ENCODE measurements at regions not wholly inside any gene's neighbourhood (a gene's known extent, or its start where the extent isn't known, plus 50 kb on each side); places are given as distances from the start of the nearest gene placed in this dataset.

DNA sequence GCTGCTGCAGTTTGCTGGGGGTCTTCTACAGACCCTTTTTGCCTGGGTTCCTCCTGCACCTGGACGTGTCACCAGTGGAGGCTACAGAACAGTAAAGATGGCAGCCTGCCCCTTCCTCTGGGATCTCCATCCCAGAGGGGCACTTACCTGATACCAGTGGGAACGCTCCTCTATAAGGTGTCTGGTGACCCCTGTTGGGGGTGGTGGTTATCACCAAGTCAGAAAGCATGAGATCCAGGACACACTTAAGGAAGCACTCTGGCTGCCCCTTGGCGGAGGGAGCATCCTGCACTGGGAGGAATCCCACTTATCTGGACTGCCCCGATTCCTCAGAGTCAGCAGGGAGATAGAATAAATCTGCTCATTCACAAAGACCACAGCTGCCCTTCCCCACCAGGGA is 218.9 kb upstream of the GALNTL6 start:
- H3K27me3 ChIP-seq (replicated peaks; ENCODE audit: insufficient read depth): no peaks in the 10 kb centered on the region
- no peaks in the 10 kb centered on the region for H4K20me1 ChIP-seq (ENCODE audit: insufficient read depth)
- H3K36me3 ChIP-seq (ENCODE audit: low read depth): no peaks in the 10 kb centered on the region
- in situ Hi-C loops (cut with MboI): no loop called here
- no peak overlapping the region for H3K4me2 ChIP-seq (ENCODE audit: unreplicated experiment)
- no peaks in the 10 kb centered on the region for H3F3A ChIP-seq (ENCODE audit: insufficient read depth)
- no peak overlapping the region for H3K9ac ChIP-seq
- H3K27ac ChIP-seq: no peak overlapping the region
- no peaks in the 10 kb centered on the region for H3K4me1 ChIP-seq (ENCODE audit: insufficient read depth)
- no peaks in the 10 kb centered on the region for H3K9me2 ChIP-seq (ENCODE audit: insufficient read depth)
- H3K79me2 ChIP-seq (ENCODE audit: insufficient read depth): no peaks in the 10 kb centered on the region
- no peak for TF ChIP-seq EZH2 (IDR thresholded peaks at IDR 0.05; ENCODE audit: insufficient read depth, poor library complexity, severe bottlenecking)
- no peak for TF ChIP-seq EZH2phosphoT487 (IDR thresholded peaks at IDR 0.05; ENCODE audit: insufficient read depth, low read depth)
- DNase-seq: no peak
- H3K9me3 ChIP-seq (ENCODE audit: low read depth): no peaks in the 10 kb centered on the region
- 34 to 43% methylated on average over 4 of the region's 4 CpGs for WGBS, 2 experiments (ENCODE audit: low coverage in 1 of 2, low lambda C conversion rate in 2 of 2, missing lambda C conversion rate in 2 of 2)
- H3K4me3 ChIP-seq: no peak overlapping the region
- no peak overlapping the region for H2AFZ ChIP-seq

DNA sequence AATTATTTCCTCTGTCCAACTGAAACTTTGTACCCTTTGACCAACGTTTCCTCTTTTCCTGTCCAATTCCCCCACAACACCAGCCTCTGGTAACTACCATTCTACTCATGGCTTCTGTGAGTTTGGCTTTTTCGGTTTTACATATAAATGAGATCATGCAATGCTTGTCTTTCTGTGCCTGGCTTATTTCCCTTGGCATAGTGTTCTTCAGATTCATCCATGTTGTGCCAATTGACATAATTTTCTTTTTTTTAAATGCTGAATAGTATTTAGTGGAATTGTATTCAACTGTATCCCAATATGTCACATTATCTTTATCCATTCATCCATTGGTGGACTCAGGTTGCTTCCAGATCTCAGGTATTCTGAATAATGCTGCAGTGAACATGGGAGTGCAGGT is 222.5 kb upstream of the GALNTL6 start:
- Histone ChIP-seq H3K9me3 (ENCODE audit: low read depth) (peaks cover 3% of the 10 kb centered on the region), H3K4me1 (ENCODE audit: insufficient read depth) (no peaks in the 10 kb centered on the region), H3K36me3 (ENCODE audit: low read depth) (no peaks in the 10 kb centered on the region), H3K9me2 (ENCODE audit: insufficient read depth) (no peaks in the 10 kb centered on the region), H3K27ac (no peak overlapping the region), H4K20me1 (ENCODE audit: insufficient read depth) (no peaks in the 10 kb centered on the region), H2AFZ (no peak overlapping the region), H3K27me3 (replicated peaks; ENCODE audit: insufficient read depth) (no peaks in the 10 kb centered on the region), H3K4me3 (no peak overlapping the region), H3F3A (ENCODE audit: insufficient read depth) (no peaks in the 10 kb centered on the region), H3K79me2 (ENCODE audit: insufficient read depth) (no peaks in the 10 kb centered on the region), H3K4me2 (ENCODE audit: unreplicated experiment) (no peak overlapping the region), H3K9ac (no peak overlapping the region)
- TF ChIP-seq EZH2 (IDR thresholded peaks at IDR 0.05; ENCODE audit: insufficient read depth, poor library complexity, severe bottlenecking): no peak
- no peak for DNase-seq
- in situ Hi-C loops (cut with MboI): no loop called here
- WGBS, 2 experiments (ENCODE audit: low coverage in 1 of 2, low lambda C conversion rate in 2 of 2, missing lambda C conversion rate in 2 of 2): 2 to 4% methylated on average over 2 of the region's 2 CpGs

DNA sequence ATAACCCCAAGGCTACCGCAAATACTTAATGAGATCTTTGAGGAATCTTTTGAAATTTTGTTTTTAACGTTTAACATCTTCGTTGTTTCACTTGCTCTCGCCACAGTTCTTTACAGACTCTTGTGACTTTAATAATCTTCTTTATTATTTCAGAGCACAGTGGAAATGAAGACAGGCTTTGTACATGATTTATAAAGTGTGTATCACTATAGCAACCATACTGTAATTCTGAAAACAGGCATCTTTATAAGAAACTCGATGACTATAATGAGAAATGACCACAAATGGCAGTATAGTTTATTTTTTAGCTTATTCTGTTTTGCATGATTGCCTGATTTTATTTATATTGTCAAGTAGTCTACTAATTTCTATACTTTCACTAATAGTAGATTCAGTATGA is 224.4 kb upstream of the GALNTL6 start:
- Histone ChIP-seq H3K9me2 (ENCODE audit: insufficient read depth) (no peaks in the 10 kb centered on the region), H3K4me1 (ENCODE audit: insufficient read depth) (no peaks in the 10 kb centered on the region), H3K79me2 (ENCODE audit: insufficient read depth) (no peaks in the 10 kb centered on the region), H3K36me3 (ENCODE audit: low read depth) (no peaks in the 10 kb centered on the region), H3K4me2 (ENCODE audit: unreplicated experiment) (no peak overlapping the region), H4K20me1 (ENCODE audit: insufficient read depth) (no peaks in the 10 kb centered on the region), H3K4me3 (no peak overlapping the region), H3K9me3 (ENCODE audit: low read depth) (peaks cover 3% of the 10 kb centered on the region), H3K27me3 (replicated peaks; ENCODE audit: insufficient read depth) (no peaks in the 10 kb centered on the region), H2AFZ (no peak overlapping the region), H3K9ac (no peak overlapping the region), H3F3A (ENCODE audit: insufficient read depth) (no peaks in the 10 kb centered on the region), H3K27ac (no peak overlapping the region)
- in situ Hi-C loops (cut with MboI): no loop called here
- TF ChIP-seq EZH2phosphoT487 (IDR thresholded peaks at IDR 0.05; ENCODE audit: insufficient read depth, low read depth) (no peak), EZH2 (IDR thresholded peaks at IDR 0.05; ENCODE audit: insufficient read depth, poor library complexity, severe bottlenecking) (no peak)
- no peak for DNase-seq
- WGBS, 2 experiments (ENCODE audit: low coverage in 1 of 2, low lambda C conversion rate in 2 of 2, missing lambda C conversion rate in 2 of 2): 4 to 6% methylated on average over 5 of the region's 5 CpGs

GRCh38 chr4:171588051-171588545 is 225.1 kb upstream of the GALNTL6 start:
- no peaks in the 10 kb centered on the region for H3K79me2 ChIP-seq (ENCODE audit: insufficient read depth)
- no peaks in the 10 kb centered on the region for H4K20me1 ChIP-seq (ENCODE audit: insufficient read depth)
- H3K27ac ChIP-seq: no peak overlapping the region
- H2AFZ ChIP-seq: no peak overlapping the region
- no peak overlapping the region for H3K4me3 ChIP-seq
- H3K4me1 ChIP-seq (ENCODE audit: insufficient read depth): no peaks in the 10 kb centered on the region
- no peak overlapping the region for H3K9ac ChIP-seq
- no peak for DNase-seq
- WGBS, 2 experiments (ENCODE audit: low coverage in 1 of 2, low lambda C conversion rate in 2 of 2, missing lambda C conversion rate in 2 of 2): 4% methylated on average over 3 of the region's 3 CpGs
- peaks cover 3% of the 10 kb centered on the region for H3K9me3 ChIP-seq (ENCODE audit: low read depth)
- in situ Hi-C loops (cut with MboI): no loop called here
- H3K9me2 ChIP-seq (ENCODE audit: insufficient read depth): no peaks in the 10 kb centered on the region
- TF ChIP-seq EZH2 (IDR thresholded peaks at IDR 0.05; ENCODE audit: insufficient read depth, poor library complexity, severe bottlenecking) (no peak), EZH2phosphoT487 (IDR thresholded peaks at IDR 0.05; ENCODE audit: insufficient read depth, low read depth) (no peak)
- no peaks in the 10 kb centered on the region for H3K36me3 ChIP-seq (ENCODE audit: low read depth)
- no peaks in the 10 kb centered on the region for H3F3A ChIP-seq (ENCODE audit: insufficient read depth)
- no peak overlapping the region for H3K4me2 ChIP-seq (ENCODE audit: unreplicated experiment)
- no peaks in the 10 kb centered on the region for H3K27me3 ChIP-seq (replicated peaks; ENCODE audit: insufficient read depth)

GRCh38 chr4:171583790-171584189 is 229.4 kb upstream of the GALNTL6 start:
- H3K4me2 ChIP-seq (ENCODE audit: unreplicated experiment): no peak overlapping the region
- H3F3A ChIP-seq (ENCODE audit: insufficient read depth): no peaks in the 10 kb centered on the region
- H3K4me3 ChIP-seq: no peak overlapping the region
- in situ Hi-C loops (cut with MboI): no loop called here
- no peaks in the 10 kb centered on the region for H3K36me3 ChIP-seq (ENCODE audit: low read depth)
- H3K79me2 ChIP-seq (ENCODE audit: insufficient read depth): no peaks in the 10 kb centered on the region
- H3K9me2 ChIP-seq (ENCODE audit: insufficient read depth): no peaks in the 10 kb centered on the region
- H4K20me1 ChIP-seq (ENCODE audit: insufficient read depth): no peaks in the 10 kb centered on the region
- TF ChIP-seq EZH2phosphoT487 (IDR thresholded peaks at IDR 0.05; ENCODE audit: insufficient read depth, low read depth) (no peak), EZH2 (IDR thresholded peaks at IDR 0.05; ENCODE audit: insufficient read depth, poor library complexity, severe bottlenecking) (no peak)
- DNase-seq: no peak
- H3K4me1 ChIP-seq (ENCODE audit: insufficient read depth): no peaks in the 10 kb centered on the region
- no peak overlapping the region for H3K9ac ChIP-seq
- H3K27me3 ChIP-seq (replicated peaks; ENCODE audit: insufficient read depth): no peaks in the 10 kb centered on the region
- H2AFZ ChIP-seq: no peak overlapping the region
- no peaks in the 10 kb centered on the region for H3K9me3 ChIP-seq (ENCODE audit: low read depth)
- no peak overlapping the region for H3K27ac ChIP-seq

All from GM23248 (cell line).